ENCODE measurements at regions not wholly inside any gene's neighbourhood (a gene's known extent, or its start where the extent isn't known, plus 50 kb on each side); places are given as distances from the start of the nearest gene placed in this dataset.

GRCh38 chr6:86273936-86274335, 631.2 kb upstream of the SYNCRIP start:
- DNase-seq (no peak), ATAC-seq (no peak)
- no peaks in the 10 kb centered on the region for H4K20me1 ChIP-seq (ENCODE audit: low read length)
- ChIA-PET POLR2A (ENCODE audit: unreplicated experiment) (no interaction called here), CTCF (no interaction called here)
- no peaks in the 10 kb centered on the region for H3K79me2 ChIP-seq (ENCODE audit: low read length)
- no peaks in the 10 kb centered on the region for H3F3A ChIP-seq (ENCODE audit: low read length, unreplicated experiment)
- H3K9me3 ChIP-seq (ENCODE audit: low read length): no peaks in the 10 kb centered on the region
- H3K9me2 ChIP-seq (replicated peaks; ENCODE audit: low read length): no peaks in the 10 kb centered on the region
- no TSS peak for BruUV-seq (replicated peaks)
- no peaks in the 10 kb centered on the region for H3K36me3 ChIP-seq (ENCODE audit: low read depth, low read length)
- no peak overlapping the region for H3K9ac ChIP-seq (ENCODE audit: low read length)
- H3K4me1 ChIP-seq (ENCODE audit: insufficient read depth, low read length): no peaks in the 10 kb centered on the region
- no peak overlapping the region for H2AFZ ChIP-seq (ENCODE audit: low read length)
- no peak overlapping the region for H3K4me2 ChIP-seq (ENCODE audit: low read length)
- intact Hi-C loops (cut with micrococcal nuclease): no loop called here
- TF ChIP-seq EZH2 (IDR thresholded peaks at IDR 0.05; ENCODE audit: low read length, unreplicated experiment) (no peak), EZH2phosphoT487 (IDR thresholded peaks at IDR 0.05; ENCODE audit: borderline replicate concordance, low read length) (no peak), CTCF (conservative IDR thresholded peaks at IDR 0.05; ENCODE audit: low read depth, low read length) (no peak)
- H3K27ac ChIP-seq (ENCODE audit: low read length): no peak overlapping the region
- H3K27me3 ChIP-seq (ENCODE audit: low read length): no peaks in the 10 kb centered on the region
- H3K4me3 ChIP-seq (ENCODE audit: low read length): no peak overlapping the region

GRCh38 chr6:86256615-86257187, 614.0 kb upstream of the SYNCRIP start:
- Histone ChIP-seq H3K9ac (ENCODE audit: low read length) (no peak overlapping the region), H3F3A (ENCODE audit: low read length, unreplicated experiment) (no peaks in the 10 kb centered on the region), H3K27me3 (ENCODE audit: low read length) (no peaks in the 10 kb centered on the region), H3K4me3 (ENCODE audit: low read length) (no peak overlapping the region), H3K9me3 (ENCODE audit: low read length) (no peaks in the 10 kb centered on the region), H3K79me2 (ENCODE audit: low read length) (no peaks in the 10 kb centered on the region), H3K4me2 (ENCODE audit: low read length) (no peak overlapping the region), H2AFZ (ENCODE audit: low read length) (no peak overlapping the region), H3K9me2 (replicated peaks; ENCODE audit: low read length) (no peaks in the 10 kb centered on the region), H4K20me1 (ENCODE audit: low read length) (no peaks in the 10 kb centered on the region), H3K36me3 (ENCODE audit: low read depth, low read length) (no peaks in the 10 kb centered on the region), H3K4me1 (ENCODE audit: insufficient read depth, low read length) (no peaks in the 10 kb centered on the region), H3K27ac (ENCODE audit: low read length) (no peak overlapping the region)
- TF ChIP-seq CTCF (conservative IDR thresholded peaks at IDR 0.05; ENCODE audit: low read depth, low read length): no peak
- TF ChIP-seq EZH2 (IDR thresholded peaks at IDR 0.05; ENCODE audit: low read length, unreplicated experiment): no peak
- intact Hi-C loops (cut with micrococcal nuclease): no loop called here
- no TSS peak for BruUV-seq (replicated peaks)
- DNase-seq (no peak), ATAC-seq (no peak)
- CTCF ChIA-PET: no interaction called here
- POLR2A ChIA-PET (ENCODE audit: unreplicated experiment): no interaction called here

GRCh38 chr6:86255973-86256372, 613.3 kb upstream of the SYNCRIP start:
- intact Hi-C loops (cut with micrococcal nuclease): no loop called here
- no peak overlapping the region for H2AFZ ChIP-seq (ENCODE audit: low read length)
- no peak overlapping the region for H3K4me2 ChIP-seq (ENCODE audit: low read length)
- H3K79me2 ChIP-seq (ENCODE audit: low read length): no peaks in the 10 kb centered on the region
- H3K27ac ChIP-seq (ENCODE audit: low read length): no peak overlapping the region
- H3K4me1 ChIP-seq (ENCODE audit: insufficient read depth, low read length): no peaks in the 10 kb centered on the region
- no peak for ATAC-seq
- H3K36me3 ChIP-seq (ENCODE audit: low read depth, low read length): no peaks in the 10 kb centered on the region
- ChIA-PET POLR2A (ENCODE audit: unreplicated experiment) (no interaction called here), CTCF (no interaction called here)
- H4K20me1 ChIP-seq (ENCODE audit: low read length): no peaks in the 10 kb centered on the region
- no peak for DNase-seq
- no peak overlapping the region for H3K9ac ChIP-seq (ENCODE audit: low read length)
- no TSS peak for BruUV-seq (replicated peaks)
- no peaks in the 10 kb centered on the region for H3K27me3 ChIP-seq (ENCODE audit: low read length)
- TF ChIP-seq EZH2 (IDR thresholded peaks at IDR 0.05; ENCODE audit: low read length, unreplicated experiment) (no peak), CTCF (conservative IDR thresholded peaks at IDR 0.05; ENCODE audit: low read depth, low read length) (no peak), EZH2phosphoT487 (IDR thresholded peaks at IDR 0.05; ENCODE audit: borderline replicate concordance, low read length) (no peak)
- no peaks in the 10 kb centered on the region for H3K9me3 ChIP-seq (ENCODE audit: low read length)
- no peaks in the 10 kb centered on the region for H3F3A ChIP-seq (ENCODE audit: low read length, unreplicated experiment)
- H3K9me2 ChIP-seq (replicated peaks; ENCODE audit: low read length): no peaks in the 10 kb centered on the region
- no peak overlapping the region for H3K4me3 ChIP-seq (ENCODE audit: low read length)

All from PC-3 (cell line).